Gastroesophageal sphincter (tissue), 4 donors: ENCODE measurements at regions not wholly inside any gene's neighbourhood (a gene's known extent, or its start where the extent isn't known, plus 50 kb on each side); places are given as distances from the start of the nearest gene placed in this dataset.

Experiments
- ATAC-seq: fragments of 150-250 bp; one replicate; pipeline ENCODE4 v1.9.1; 2016; ENCODE audit warnings: mild to moderate bottlenecking, moderate library complexity
- H3K27ac ChIP-seq, 4 donors: fragments of 200-600 bp; sonication (generic) in 3 of 4; 1 replicate in 3 of 4; 2 replicates in 1 of 4; pipeline ENCODE4 v1.5.1; 2016 to 2019
- H3K27me3 ChIP-seq: fragments of 200-600 bp; sonication (generic); one replicate; pipeline ENCODE4 v1.5.1; 2019
- H3K36me3 ChIP-seq, 2 donors: fragments of 200-600 bp; sonication (generic); one replicate each; pipeline ENCODE4 v1.5.1; 2019; ENCODE audit warnings: control low read depth in 1 of 2
- H3K4me1 ChIP-seq, 3 donors: fragments of 200-600 bp; sonication (generic); 1 replicate in 2 of 3; 2 replicates in 1 of 3; pipeline ENCODE4 v1.5.1; 2016 to 2019; ENCODE audit warnings: control low read depth in 2 of 3
- H3K4me3 ChIP-seq, 2 donors: fragments of 200-600 bp; sonication (generic); one replicate each; pipeline ENCODE4 v1.5.1; 2019; ENCODE audit warnings: mild to moderate bottlenecking in 1 of 2, moderate library complexity in 1 of 2
- H3K9me3 ChIP-seq, 3 donors: fragments of 200-600 bp; sonication (generic); one replicate each; pipeline ENCODE4 v1.5.1; 2017 to 2019; ENCODE audit warnings: control low read depth in 2 of 3
- CTCF ChIP-seq, 4 experiments: fragments of 200-600 bp in 2 of 4; fragments of 450-650 bp in 2 of 4; sonication (generic) in 1 of 4; IDR thresholded peaks; one replicate each; pipeline ENCODE4 v1.5.1; 2017 to 2019; ENCODE audit warnings: antibody characterized with exemption in 4 of 4, mild to moderate bottlenecking in 2 of 4, moderate library complexity in 2 of 4
- EP300 ChIP-seq: sonication (generic); formaldehyde crosslinking; IDR thresholded peaks from one replicate; pipeline ENCODE4 v1.6.1; 2017; ENCODE audit warnings: antibody characterized with exemption, mild to moderate bottlenecking
- POLR2A ChIP-seq, 2 donors: fragments of 450-650 bp; IDR thresholded peaks; one replicate each; pipeline ENCODE4 v1.6.1; 2017; ENCODE audit warnings: antibody characterized with exemption in 2 of 2, mild to moderate bottlenecking in 2 of 2, moderate library complexity in 1 of 2
- POLR2AphosphoS5 ChIP-seq: sonication (generic); formaldehyde crosslinking; IDR thresholded peaks from one replicate; pipeline ENCODE4 v1.6.1; 2017; ENCODE audit warnings: antibody characterized with exemption
- WGBS, 2 donors: methylation state at CpG; one replicate each; pipeline ENCODE4 v1.1.5; 2018; ENCODE audit warnings: low coverage in 1 of 2; 5-methylcytosine and 5-hydroxymethylcytosine counted together

GRCh38 chr1:103905363-103905762 is 155.7 kb downstream of the AMY1C start:
- H3K4me1 ChIP-seq = no peaks in the 10 kb centered on the region
- no peak overlapping the region for H3K27ac ChIP-seq
- no peaks in the 10 kb centered on the region for H3K36me3 ChIP-seq
- WGBS, 2 donors = 83 to 85% methylated on average over 1 of the region's 1 CpG
- no peaks in the 10 kb centered on the region for H3K27me3 ChIP-seq
- no peaks in the 10 kb centered on the region for H3K9me3 ChIP-seq
- H3K4me3 ChIP-seq = no peak overlapping the region
- TF ChIP-seq POLR2A (IDR thresholded peaks at IDR 0.05) = no peak
- no peak for TF ChIP-seq POLR2AphosphoS5
- no peak for TF ChIP-seq EP300
- TF ChIP-seq CTCF (IDR thresholded peaks at IDR 0.05) = no peak
- ATAC-seq = no peak

DNA sequence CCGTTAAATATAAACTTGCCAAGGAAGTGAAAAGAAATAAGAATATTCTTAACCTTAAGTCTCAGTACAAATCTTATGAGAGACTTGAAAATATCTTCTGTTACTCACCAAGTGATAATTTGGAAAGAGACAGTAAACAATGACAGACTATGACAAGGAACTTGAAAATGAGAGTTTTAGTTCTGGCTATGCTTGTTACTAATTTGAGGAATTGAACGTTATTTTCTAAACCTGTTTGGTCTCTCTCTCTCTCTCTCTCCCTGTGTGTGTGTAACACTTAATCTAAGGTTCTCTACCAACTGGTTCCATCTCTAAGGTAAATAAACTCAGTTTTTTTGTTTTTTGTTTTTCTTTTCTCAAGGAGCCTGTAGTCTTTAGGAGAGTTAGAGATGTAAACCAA is 161.8 kb downstream of the AMY1C start:
- TF ChIP-seq CTCF (IDR thresholded peaks at IDR 0.05) (no peak), POLR2A (IDR thresholded peaks at IDR 0.05) (no peak), POLR2AphosphoS5 (no peak), EP300 (no peak)
- Histone ChIP-seq H3K4me1 (no peaks in the 10 kb centered on the region), H3K27ac (no peak overlapping the region), H3K9me3 (no peaks in the 10 kb centered on the region), H3K36me3 (no peaks in the 10 kb centered on the region), H3K4me3 (no peak overlapping the region), H3K27me3 (no peaks in the 10 kb centered on the region)
- 65 to 100% methylated on average over 2 of the region's 2 CpGs for WGBS, 2 donors
- no peak for ATAC-seq

DNA sequence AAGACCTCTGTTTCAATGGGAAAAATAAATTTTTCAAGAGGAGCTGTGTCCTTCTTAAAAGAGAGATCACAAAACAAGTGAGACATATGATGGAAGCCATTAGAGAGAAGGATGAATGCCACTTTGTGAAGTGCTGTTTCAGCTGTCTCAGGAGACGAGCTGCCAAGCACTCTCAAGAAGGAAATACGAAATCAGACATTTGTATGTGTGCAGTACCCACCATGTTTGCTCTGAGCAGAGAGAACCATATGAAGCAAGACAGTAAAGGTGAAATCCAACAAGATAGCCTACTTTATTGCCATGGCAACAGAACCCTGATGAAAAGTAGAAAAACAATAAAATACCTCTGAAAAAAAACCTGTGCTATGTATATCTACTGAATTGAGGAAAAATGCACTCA is 168.1 kb downstream of the AMY1C start:
- H3K27me3 ChIP-seq = no peaks in the 10 kb centered on the region
- 32 to 61% methylated on average over 2 of the region's 2 CpGs for WGBS, 2 donors
- H3K4me1 ChIP-seq = no peaks in the 10 kb centered on the region
- no peak overlapping the region for H3K27ac ChIP-seq
- H3K36me3 ChIP-seq = no peaks in the 10 kb centered on the region
- H3K9me3 ChIP-seq = no peaks in the 10 kb centered on the region
- no peak for TF ChIP-seq POLR2A (IDR thresholded peaks at IDR 0.05)
- TF ChIP-seq EP300 = no peak
- no peak for TF ChIP-seq CTCF (IDR thresholded peaks at IDR 0.05)
- TF ChIP-seq POLR2AphosphoS5 = no peak
- no peak for ATAC-seq
- H3K4me3 ChIP-seq = no peak overlapping the region

GRCh38 chr1:103931891-103932290 is 182.2 kb downstream of the AMY1C start:
- H3K27ac ChIP-seq = no peak overlapping the region
- WGBS, 2 donors = 50 to 73% methylated on average over 1 of the region's 1 CpG
- H3K9me3 ChIP-seq = no peaks in the 10 kb centered on the region
- no peaks in the 10 kb centered on the region for H3K27me3 ChIP-seq
- no peak overlapping the region for H3K4me3 ChIP-seq
- ATAC-seq = no peak
- no peaks in the 10 kb centered on the region for H3K36me3 ChIP-seq
- TF ChIP-seq CTCF (IDR thresholded peaks at IDR 0.05) = no peak
- no peak for TF ChIP-seq POLR2AphosphoS5
- no peak for TF ChIP-seq EP300
- TF ChIP-seq POLR2A (IDR thresholded peaks at IDR 0.05) = no peak
- H3K4me1 ChIP-seq = no peaks in the 10 kb centered on the region

- TF ChIP-seq EP300 = no peak
- TF ChIP-seq POLR2AphosphoS5 = no peak
- no peak for TF ChIP-seq CTCF (IDR thresholded peaks at IDR 0.05)
- TF ChIP-seq POLR2A (IDR thresholded peaks at IDR 0.05) = no peak
- Histone ChIP-seq H3K36me3 (no peaks in the 10 kb centered on the region), H3K27me3 (no peaks in the 10 kb centered on the region), H3K27ac (no peak overlapping the region), H3K9me3 (no peaks in the 10 kb centered on the region), H3K4me3 (no peak overlapping the region), H3K4me1 (no peaks in the 10 kb centered on the region)
- 33 to 58% methylated on average over 4 of the region's 4 CpGs for WGBS, 2 donors
- no peak for ATAC-seq
These were observed 188.2 kb downstream of the AMY1C start for GRCh38 chr1:103937763-103938357.
